ENCODE measurements at regions not wholly inside any gene's neighbourhood (a gene's known extent, or its start where the extent isn't known, plus 50 kb on each side); places are given as distances from the start of the nearest gene placed in this dataset.
A peak's percentile ranks its signal among the peaks of the same experiment; 100 is the strongest.
"Not testable (repeated sequence)": the region's sequence is repeated elsewhere in the genome, so short reads cannot be mapped to it uniquely, and the experiment has no call there.

DNA sequence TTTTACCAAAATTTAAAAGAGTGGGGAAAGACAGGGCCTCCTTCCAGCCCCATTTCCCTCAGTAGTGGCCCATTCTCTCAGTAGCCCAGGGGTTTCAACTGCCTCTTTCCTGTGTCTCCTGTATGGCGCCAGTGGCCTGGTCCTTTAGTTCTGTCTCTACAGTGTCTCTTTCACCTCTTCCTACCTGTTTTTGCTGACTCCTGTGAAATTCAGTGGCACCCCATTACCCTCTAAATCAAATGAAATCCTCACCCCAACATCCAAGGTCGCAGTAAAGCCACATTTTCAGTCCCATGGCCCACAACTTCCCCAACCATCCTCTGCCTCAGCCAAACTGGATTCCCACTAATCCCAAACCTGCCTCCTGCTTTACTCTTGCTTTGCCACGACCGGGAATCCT lies 200.7 kb downstream of the IPMK start:
- DNase-seq (ENCODE audit: low spot score) = no peak

DNA sequence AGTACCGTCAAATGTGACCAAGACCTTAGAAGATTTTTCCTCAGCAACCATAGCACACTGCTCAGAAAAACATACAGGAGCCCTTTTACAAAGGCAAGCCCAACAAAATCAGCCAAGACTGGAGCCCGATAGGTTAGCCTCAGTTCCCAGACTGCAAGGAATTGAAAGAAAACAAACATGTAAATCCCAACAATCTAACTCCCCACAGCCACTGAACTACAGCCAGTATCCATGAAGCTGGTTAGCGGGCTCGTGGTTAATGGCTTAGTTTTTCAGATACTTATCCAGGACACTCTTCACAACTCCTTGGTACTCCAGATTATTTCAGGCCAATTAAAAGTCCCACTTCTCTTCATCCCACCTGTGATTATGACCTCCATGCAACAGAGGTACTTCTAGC lies 201.6 kb downstream of the IPMK start:
- DNase-seq (ENCODE audit: low spot score) = no peak

DNA sequence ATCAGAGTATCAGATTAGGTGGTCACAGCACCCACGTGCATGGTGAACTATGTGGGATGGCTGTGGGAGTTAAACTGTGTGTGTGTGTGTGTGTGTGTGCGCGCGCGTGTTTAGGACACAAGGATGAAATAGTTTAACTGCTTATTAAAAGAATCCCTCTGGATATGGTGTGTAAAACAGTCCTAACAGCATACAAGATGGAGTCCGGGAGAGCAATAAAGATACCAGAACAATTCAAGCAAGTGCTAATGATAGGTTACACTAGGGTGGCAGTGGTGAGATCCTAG lies 202.2 kb downstream of the IPMK start:
- no peak for DNase-seq (ENCODE audit: low spot score)

DNA sequence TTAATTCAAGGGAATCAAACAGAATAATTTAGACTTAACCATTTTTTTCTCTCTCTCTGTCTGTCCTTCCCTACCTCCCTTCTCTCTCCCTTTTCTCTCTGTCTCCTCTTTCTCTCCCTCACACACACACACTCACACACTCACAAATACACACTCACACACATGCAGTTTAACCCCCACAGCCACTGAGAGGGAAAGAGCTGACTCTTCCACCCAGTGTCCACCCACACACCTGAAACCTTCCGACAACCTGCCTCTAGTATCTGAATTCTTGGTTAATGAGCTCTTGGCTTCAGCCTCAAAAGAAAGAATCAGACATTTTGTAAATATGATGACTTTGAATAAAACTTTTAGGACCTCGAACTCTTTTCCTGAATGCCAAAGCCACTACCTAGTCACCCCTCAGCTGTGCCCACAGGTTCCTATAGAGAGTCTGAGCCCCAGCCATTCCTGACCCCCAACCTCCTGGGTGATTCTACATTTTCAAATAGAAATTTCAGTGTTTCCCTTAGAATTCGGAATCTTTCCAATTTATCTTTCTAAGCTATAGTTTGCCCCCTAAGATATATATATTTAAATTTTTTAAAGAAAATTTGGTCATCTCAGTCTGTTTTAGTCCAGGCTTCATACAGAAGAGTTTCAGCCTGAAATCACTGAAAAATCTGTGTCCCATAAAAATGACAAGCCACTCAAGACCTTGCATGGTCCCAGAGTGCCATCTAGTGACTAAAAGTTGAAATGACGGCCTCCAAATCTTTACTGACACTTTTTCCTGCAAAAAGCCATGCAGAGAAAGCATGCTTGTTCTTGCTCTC lies 202.8 kb downstream of the IPMK start:
- peak; percentile 65 for DNase-seq (ENCODE audit: low spot score)

DNA sequence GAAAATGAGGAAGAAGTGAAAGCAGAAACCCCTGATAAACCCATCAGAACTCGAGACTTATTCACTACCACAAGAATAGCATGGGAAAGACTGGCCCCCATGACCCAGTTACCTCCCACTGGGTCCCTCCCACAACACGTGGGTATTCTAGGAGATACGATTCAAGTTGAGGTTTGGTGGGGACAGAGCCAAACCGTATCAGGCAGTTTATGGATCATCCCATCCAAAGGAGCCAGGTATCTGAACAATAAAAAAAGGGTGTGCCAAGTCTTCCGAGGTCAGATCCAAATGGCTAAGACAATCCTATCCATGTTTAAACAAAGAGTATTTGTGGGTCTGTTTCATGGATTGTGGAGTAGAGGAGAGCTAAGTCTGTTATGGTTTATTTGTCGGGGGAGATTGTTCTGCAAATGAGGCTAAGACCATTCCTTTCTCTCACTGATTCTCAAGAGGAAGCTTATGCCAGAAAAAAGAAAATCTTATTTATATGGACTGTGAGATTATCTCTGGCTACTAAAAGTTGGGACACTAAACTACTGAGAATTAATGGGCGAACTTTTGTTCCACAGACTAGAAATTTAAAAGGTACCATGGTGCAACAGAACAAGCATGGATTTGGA lies 203.7 kb downstream of the IPMK start:
- DNase-seq (ENCODE audit: low spot score) = no peak

DNA sequence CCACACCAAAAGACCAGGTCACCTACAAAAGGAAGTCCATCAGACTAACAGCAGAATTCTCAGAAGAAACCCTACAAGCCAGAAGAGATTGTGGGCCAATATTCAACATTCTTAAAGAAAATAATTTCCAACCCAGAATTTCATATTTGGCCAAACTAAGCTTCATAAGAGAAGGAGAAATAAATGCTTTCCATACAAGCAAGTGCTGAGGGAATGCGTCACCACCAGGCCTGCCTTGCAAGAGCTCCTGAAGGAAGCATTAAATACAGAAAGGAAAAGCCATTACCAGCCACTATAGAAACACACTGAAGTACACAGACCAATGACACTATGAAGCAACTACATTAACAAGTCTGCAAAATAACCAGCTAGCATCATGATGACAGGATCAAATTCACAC lies 209.0 kb downstream of the IPMK start:
- DNase-seq (ENCODE audit: low spot score) = not testable (repeated sequence)

DNA sequence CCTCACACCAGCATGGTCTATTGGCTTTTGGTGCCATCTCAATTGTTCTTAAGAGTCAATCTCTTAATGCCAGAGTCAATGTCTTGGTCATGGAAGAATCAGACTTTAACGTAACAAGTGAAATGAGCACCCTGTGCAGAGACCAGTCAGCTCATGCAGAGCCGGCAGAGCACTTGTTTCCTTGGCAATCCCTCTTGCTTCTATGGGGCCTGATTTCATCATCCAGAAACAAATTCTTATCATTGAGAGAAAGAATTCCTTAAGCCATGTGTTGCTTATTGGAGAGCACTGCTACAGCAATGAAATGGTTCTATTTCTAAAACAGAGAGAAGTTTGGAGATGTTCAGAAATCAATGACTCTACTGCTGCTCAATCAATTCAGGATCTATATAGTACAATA lies 212.8 kb downstream of the IPMK start:
- DNase-seq (ENCODE audit: low spot score) = no peak

DNA sequence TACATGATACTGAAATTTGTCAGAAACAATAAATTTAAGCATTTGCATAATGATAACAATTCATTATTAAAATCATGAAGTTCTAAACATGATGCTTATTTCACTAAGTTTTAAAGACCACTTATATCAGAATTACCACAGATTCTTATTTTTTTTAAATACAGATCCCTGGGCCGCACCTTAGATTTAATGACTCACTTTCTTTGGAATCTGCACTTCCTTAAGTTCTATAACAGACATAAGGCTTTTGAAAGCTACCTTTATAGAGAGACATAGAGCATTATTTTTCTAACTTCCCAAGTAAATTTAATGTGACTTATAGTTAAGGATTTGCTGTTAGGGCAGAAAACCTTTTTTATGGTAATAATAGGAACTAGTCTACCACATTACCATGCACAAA lies 214.9 kb downstream of the IPMK start:
- DNase-seq (ENCODE audit: low spot score) = no peak

DNA sequence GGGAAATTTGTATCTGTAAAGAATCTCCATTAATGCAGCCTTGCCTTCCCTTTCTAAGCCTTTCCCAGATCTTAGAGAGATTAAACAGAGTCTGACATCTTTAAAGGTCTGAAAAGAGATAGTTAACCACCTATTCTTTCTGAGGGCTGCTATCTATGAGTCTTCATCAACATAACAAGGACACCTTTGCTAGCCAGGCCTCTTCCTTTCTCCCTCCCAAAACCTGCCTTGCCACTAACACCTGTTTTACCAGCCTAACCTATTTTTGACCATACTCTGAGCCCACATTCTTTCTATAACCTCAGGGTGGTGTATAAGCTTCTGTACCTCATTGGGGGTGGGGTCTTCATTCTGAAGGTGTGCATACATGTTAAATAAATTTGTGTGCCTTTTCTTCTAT lies 217.1 kb downstream of the IPMK start:
- no peak for DNase-seq (ENCODE audit: low spot score)

DNA sequence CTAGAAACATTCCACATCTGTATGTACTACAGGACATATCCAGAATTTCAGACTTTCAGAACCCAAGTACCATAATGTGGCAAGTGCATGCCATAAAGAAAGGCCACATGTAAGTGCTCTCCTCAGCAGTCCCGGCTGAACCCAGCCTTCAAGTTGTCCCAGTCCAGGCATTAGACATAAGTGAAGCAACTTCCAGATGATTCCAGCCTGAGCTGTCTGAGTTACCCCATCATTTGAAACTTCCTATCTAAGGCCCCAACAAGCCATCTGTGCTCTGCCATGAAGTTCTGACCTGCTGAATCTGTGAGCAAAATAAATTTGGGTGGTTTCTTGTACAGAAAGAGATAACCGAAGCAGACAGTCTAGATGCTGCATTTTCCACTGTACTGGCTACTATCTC lies 218.8 kb downstream of the IPMK start:
- no peak for DNase-seq (ENCODE audit: low spot score)

DNA sequence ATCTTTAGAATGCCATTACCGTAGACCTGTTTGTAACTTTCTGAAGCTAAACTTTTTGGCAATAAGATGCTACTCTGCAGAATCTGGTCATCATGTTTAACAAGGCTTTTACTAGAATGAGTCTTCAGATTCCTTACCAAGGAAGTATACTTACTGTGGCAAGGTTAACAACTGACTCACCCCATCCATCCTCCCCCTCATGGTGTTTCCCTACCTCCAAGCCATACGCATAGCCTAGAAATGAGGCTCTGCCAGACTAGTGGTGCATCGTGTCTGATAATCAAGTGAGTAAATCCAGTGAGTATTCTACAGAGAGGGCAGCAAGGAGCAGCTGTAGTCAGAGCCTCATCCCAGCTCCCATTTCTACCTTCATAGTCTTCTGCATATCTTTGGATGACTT lies 223.6 kb downstream of the IPMK start:
- DNase-seq (ENCODE audit: low spot score) = no peak

DNA sequence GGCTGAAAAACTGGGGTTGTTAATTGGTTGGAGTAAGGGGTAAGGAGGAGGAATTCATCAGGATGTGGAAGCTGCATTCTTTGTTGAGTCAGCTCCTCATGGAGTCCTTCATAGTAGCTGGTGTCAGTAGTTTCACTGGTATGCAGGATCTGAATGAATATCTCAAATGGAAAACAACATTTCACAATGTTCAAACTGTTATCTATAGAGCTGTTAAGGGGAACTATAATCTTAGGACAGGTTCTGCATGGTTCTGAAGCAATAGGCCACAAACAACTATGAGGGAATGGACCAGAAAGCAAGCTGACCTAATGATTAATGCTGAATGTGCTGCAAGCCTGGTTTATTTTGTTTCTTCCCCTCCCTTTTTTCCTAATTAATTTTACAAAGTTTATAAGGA lies 225.8 kb downstream of the IPMK start:
- no peak for DNase-seq (ENCODE audit: low spot score)

DNA sequence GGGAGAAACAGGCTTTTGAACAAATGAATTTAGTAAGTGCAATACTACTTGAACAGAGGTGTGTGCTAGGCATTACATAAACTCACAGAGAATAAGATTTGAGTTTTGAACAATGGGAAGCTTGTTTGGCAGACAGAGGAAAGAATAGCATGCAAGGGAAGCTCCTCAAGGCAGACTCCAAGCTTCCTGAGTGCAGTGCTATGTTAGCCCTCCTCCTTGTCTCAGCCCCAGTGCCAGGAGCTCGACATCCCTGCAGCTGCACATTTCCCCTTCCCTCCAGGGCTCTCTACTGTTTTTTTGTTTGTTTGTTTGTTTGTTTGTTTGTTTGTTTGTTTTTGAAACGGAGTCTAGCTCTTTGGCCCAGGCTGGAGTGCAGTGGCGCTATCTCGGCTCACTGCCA lies 237.5 kb downstream of the IPMK start:
- no peak for DNase-seq (ENCODE audit: low spot score)

DNA sequence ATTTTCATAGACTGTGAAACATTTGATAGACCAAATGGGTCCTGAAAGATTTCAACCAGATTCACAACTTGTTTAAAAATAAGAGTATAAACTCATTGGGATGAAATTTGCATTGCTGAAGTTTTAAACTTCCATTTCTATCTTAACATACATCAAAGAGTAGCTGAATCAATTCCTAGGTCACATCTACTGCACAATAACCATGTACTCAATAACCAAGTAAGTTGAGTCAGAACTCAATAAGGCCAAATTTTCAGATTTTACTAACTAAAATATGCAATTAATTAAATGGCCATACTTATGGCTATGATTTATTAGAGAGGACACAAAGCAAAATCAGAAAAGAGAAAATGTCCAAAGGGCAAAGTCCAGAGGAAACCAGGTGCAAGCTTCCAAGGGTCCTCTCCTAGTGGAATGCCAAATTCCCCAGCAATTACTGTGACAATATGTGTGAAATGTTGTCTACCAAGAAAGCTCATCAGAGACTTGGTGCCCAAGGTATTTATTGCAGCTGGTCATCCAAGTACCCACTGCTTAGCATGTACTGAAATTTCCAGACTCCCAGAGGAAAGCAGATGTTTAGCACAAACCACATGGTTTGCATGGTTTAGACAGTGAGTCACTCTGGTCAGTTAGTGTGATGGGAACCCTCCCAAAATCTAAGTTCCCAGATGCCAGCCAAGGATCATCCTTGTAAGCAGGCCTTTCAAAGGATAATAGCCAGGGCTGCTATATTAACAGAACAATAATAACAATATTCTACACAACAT lies 238.9 kb downstream of the IPMK start:
- no peak for DNase-seq (ENCODE audit: low spot score)

DNA sequence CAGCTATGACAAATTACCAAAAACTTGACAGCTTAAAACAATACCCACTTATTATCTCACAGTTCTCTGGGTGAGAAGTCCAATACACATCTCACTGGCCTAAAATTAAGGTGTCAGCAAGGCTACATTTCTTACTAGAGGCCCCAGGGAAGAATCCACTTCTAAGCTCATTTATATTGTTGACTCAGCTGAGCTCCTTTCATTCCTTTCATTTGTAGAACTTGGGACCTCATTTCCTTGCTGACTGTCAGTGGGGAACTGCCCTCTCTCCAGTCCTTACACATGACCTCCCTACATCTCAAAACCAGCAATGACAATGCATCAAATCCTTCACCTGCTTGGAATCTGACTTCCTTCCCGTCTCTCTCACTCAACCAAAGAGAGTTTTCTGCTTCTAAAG lies 240.3 kb downstream of the IPMK start:
- no peak for DNase-seq (ENCODE audit: low spot score)

DNA sequence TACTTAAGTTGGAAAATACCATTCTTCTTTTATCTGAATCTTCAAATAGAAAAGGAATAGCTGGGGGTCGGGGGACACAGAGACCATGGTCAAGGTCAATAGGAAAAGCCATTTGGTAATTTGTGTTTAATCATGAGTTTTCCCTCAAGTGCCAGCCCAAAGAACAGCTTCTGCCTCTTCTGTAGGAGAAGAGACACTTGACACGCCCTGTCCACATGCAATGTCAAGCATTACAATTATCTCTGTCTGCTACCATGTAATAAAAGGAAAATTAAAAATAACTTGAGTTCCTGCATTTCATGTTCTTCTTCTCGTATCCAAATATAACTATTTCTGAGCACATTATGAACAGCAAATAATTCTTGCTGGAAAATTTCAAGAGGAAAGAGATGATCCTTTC lies 241.7 kb downstream of the IPMK start:
- DNase-seq (ENCODE audit: low spot score) = no peak

DNA sequence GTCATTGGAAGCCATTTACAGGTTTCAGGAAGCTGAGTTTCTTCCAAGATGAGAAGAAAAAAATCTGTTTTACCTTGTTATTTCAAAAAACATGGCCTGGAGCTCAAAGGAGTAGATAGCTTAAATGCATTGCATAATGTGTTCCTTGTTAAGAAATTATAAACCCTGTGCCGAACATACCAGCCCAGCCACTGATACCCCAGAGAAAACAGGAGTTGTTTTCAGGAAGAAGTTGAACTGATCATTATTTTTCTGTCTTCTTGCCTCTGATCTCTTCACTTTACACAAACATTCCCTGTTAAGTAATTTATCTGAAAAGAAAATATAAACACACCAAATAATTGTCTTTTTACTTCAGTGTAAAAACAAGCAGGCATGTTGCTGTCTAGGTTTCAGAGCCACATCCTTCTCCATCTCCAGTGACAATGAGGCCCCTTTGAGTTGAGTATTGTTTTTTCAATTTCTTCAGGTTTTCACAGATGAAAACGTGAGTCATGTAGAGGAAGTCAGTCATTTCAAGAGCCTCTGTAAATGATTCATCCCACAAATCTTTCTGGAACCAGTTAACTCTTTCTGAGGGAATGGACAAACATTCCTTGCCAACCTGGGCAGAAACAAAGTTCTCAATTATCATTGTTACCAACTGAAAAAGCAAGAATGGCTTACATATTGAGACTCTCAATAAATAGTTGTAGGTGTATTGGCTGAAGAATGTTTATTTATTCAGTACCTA lies 244.2 kb downstream of the IPMK start:
- DNase-seq (ENCODE audit: low spot score) = no peak

DNA sequence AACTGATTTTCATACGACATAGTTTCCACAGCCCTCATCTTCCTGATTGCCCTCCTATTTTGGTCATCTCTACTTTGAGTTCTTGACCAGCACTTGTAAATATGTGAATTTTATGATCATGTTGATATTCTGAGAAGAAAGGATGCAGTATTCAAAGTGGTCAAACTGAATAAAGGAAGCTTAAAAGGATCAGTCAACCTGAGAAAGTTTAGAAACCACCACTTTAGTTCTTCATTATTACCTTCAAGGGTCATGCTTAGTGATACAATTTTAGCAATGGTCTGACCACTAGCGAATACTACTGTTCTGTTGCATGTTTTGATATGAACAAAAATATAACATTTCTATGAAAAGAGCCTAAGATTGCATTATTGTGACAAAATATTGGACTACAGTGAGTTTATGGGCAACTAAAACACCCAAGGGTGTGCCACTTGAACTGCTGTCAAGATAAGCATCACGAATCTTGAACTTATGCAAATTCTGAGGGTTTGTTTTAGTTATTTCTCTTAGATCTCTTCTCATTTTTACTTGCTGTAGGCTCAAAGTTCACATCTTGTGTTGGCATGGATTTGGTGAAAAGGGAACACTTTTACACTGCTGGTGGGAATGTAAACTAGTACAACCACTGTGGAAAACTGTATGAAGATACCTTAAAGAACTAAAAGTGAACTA lies 247.7 kb downstream of the IPMK start:
- DNase-seq (ENCODE audit: low spot score) = no peak

DNA sequence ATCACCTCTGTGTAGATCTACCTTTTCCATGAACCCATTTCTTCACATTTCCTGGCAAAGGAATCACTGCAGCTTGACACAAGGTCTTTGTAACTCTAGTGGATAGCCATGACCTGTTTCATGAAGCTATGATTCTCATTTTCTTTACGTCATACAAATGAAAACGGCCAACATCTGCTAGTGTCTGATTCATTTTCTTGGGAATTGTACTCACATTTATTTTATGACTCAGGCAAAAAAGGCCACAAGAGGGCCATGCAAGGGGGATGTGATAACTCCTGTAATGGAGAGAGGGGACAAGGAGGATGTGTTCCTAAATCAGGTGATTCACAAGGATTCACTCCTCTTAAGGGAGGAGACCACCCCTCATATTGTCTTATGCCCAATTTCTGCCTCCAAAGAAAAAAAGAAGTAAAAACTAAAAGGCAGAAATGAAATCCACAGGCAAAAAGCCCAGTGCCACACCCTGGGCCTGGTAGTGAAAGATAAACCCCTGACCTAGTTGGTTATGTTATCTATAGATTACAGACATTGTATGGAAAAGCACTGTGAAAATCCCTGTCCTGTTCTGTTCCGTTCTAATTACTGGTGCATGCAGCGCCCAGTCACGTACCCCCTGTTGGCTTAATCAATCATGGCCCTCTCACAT lies 249.9 kb downstream of the IPMK start:
- DNase-seq (ENCODE audit: low spot score) = no peak

DNA sequence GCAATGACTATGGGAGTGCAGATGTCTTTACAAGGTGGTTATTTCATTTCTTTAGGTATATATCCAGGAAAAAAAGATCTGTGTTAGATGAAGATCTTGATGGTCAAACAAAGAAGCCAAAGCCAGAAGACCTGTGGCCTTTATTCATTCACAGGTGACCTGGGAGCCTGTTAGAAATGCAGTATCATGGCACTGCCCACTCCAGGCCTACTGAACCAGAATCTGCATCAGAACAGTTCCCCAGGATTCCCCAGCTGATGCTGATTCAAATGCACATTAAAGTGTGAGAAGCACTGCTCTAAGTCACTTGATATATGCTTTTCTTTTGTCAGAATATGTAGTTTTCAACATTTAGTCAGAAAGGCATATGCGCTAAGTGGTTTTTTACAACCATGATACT lies 251.1 kb downstream of the IPMK start:
- no peak for DNase-seq (ENCODE audit: low spot score)

DNA sequence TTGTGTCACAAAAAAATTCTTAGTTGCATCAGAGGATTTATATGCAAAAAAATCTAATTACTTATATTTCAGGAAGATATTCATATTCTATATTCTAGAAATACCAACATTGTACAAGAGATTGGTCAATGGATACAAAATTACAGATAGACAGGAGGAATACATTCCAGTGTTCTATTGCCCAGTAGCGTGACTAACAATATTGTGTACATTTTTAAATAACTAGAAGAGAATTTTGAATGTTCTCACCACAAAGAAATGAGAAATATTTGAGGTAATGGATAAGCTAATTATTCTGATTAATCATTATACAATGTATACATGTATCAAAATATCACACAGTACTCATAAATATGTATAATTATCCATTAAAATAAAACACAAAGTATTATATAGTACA lies 253.3 kb downstream of the IPMK start:
- DNase-seq (ENCODE audit: low spot score) = no peak

DNA sequence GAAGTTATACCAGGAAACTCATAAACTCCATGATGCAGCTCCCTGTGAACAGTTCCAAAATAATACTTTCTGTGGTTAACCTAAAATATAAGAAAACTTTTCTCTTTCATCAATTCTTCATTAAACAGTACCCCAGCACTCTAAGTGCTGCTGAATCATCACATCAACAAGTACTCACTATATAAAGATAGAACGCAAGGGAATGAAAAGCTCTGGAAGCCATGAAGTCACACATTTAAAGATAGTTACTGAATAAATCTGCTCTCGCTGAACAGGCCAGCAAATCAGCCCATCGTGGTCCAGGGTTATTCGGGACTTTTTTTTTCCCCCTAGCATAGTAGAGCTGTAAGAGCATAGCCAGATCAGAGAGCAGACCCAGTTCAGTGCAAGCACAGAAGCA lies 254.3 kb downstream of the IPMK start:
- no peak for DNase-seq (ENCODE audit: low spot score)
